GM06990 (cell line): ENCODE measurements at regions not wholly inside any gene's neighbourhood (a gene's known extent, or its start where the extent isn't known, plus 50 kb on each side); places are given as distances from the start of the nearest gene placed in this dataset.

ENCODE experiments used
- DNase-seq: peaks from one replicate; pipeline ENCODE4 v3.0.0-alpha.2; 2011; ENCODE audit not compliant: insufficient read length; ENCODE audit errors: extremely low read depth
- H3K27me3 ChIP-seq: replicated peaks from 2 replicates; pipeline ENCODE4 v1.6.0; 2011; ENCODE audit warnings: low read length; ENCODE audit not compliant: control insufficient read depth, insufficient read depth
- H3K36me3 ChIP-seq: 2 replicates; pipeline ENCODE4 v1.5.1; 2011; ENCODE audit warnings: low read length; ENCODE audit not compliant: control insufficient read depth, insufficient read depth
- H3K4me3 ChIP-seq: replicated peaks from 2 replicates; pipeline ENCODE4 v1.5.1; 2011; ENCODE audit warnings: low read depth, mild to moderate bottlenecking, control low read depth, low read length
- TF ChIP-seq, protein P1 (sequence below): IDR thresholded peaks from 2 replicates; pipeline ENCODE4 v1.5.1; 2011; ENCODE audit warnings: low read length, control low read depth, mild to moderate bottlenecking, inconsistent platforms; ENCODE audit not compliant: insufficient read depth, poor library complexity, severe bottlenecking

DNA sequence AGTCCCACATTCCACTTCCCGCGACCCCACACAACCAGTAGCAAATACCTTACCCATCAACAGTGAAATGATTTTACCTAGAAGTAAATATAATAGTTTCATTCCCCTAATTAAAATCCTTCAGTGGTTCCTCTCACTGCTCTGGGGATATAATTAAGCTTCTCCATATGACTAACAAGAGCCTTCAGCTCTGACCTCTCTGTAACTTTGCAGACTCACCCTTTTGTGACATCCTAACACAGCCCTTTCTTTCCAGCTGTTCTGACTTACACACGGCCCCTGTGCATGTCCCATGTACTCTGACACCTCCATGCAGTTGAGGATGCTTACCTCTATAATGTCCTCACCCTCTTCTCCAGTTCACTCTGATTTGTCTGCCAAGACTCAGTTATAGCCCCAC is 137.3 kb upstream of the SPAG17 start:
- TF ChIP-seq, protein P1, sequence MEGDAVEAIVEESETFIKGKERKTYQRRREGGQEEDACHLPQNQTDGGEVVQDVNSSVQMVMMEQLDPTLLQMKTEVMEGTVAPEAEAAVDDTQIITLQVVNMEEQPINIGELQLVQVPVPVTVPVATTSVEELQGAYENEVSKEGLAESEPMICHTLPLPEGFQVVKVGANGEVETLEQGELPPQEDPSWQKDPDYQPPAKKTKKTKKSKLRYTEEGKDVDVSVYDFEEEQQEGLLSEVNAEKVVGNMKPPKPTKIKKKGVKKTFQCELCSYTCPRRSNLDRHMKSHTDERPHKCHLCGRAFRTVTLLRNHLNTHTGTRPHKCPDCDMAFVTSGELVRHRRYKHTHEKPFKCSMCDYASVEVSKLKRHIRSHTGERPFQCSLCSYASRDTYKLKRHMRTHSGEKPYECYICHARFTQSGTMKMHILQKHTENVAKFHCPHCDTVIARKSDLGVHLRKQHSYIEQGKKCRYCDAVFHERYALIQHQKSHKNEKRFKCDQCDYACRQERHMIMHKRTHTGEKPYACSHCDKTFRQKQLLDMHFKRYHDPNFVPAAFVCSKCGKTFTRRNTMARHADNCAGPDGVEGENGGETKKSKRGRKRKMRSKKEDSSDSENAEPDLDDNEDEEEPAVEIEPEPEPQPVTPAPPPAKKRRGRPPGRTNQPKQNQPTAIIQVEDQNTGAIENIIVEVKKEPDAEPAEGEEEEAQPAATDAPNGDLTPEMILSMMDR, result no peak
- Histone ChIP-seq H3K27me3 (no peaks in the 10 kb centered on the region), H3K36me3 (no peaks in the 10 kb centered on the region), H3K4me3 (no peak overlapping the region)
- no peak for DNase-seq

DNA sequence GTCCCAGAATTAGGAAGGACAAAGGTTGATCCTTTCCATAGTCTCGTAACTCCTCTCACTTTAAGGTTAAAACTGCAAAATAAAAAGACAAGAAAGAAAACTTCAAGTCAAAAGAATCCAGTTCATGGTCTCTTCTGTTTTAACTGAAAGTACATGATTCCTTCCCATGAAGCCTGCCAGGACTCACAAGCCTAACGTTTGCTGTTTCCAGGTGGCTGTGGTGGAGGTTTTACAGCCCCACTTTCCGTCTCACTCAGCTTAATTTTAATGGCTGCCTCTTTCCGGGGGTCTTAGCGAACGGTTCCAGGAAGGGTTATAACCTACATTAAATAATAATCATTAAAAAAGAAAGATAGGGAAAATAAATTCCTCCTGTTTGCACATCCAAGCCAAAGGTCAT is 136.8 kb upstream of the SPAG17 start:
- TF ChIP-seq, protein P1, result no peak
- Histone ChIP-seq H3K27me3 (no peaks in the 10 kb centered on the region), H3K36me3 (no peaks in the 10 kb centered on the region), H3K4me3 (no peak overlapping the region)
- no peak for DNase-seq

DNA sequence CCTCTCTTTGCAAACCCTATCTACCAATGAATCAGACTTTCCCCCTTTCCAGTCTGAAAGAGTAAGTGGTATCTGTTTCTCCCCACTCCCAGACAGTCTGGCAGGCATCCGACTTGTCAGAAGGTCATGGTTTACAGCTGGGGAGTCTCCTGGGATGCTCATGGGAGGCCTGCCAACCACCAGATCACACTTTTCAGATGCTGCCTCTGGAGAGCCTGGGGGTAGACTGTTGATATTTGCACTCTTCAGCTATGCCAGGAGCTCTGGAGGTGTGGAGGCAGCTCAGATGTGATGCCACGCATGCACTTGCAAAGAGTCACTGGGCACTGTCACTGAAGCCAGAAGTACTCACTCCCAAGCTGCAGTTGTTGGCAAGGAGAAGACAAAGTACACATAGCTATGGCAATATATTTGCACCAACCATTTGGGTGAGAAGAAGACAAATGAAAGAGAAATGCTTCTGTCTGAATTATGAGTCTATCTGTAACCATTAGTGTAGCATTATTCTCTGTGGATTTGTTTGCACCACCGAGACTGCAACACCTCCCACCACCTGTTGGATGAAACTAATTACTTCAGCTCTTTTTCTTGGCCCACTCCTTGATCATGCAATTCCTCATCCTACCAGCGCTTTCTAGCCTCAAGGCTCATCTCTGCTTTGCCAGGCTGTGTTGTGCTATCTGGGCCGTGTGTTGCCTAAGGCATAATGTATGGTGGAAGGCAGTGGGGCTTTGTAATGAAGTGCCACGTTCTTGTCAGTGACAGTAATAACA is 133.0 kb upstream of the SPAG17 start:
- no peak for DNase-seq
- H3K4me3 ChIP-seq, result no peak overlapping the region
- H3K36me3 ChIP-seq, result no peaks in the 10 kb centered on the region
- no peaks in the 10 kb centered on the region for H3K27me3 ChIP-seq
- TF ChIP-seq, protein P1, result no peak

DNA sequence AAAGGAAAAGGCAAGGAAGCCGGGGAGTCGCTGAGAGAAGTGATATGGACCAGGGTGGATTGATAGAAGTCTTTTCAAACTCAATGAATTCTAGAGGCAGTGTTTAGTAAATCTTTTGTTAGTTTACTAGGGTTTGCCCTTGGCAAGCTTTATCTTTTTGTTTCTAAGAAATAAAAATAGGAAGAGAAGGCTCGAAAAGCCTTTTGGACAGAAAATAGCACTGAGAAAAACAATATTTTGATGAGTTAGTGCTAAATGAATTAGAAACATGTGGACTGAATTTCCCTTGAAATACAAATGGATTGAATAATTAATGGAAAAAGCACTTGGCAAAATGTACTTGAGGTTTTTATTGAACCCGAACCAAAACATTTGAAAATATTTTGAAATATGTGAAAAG is 121.8 kb upstream of the SPAG17 start:
- TF ChIP-seq, protein P1, result no peak
- H3K4me3 ChIP-seq, result no peak overlapping the region
- H3K36me3 ChIP-seq, result no peaks in the 10 kb centered on the region
- no peaks in the 10 kb centered on the region for H3K27me3 ChIP-seq
- no peak for DNase-seq

DNA sequence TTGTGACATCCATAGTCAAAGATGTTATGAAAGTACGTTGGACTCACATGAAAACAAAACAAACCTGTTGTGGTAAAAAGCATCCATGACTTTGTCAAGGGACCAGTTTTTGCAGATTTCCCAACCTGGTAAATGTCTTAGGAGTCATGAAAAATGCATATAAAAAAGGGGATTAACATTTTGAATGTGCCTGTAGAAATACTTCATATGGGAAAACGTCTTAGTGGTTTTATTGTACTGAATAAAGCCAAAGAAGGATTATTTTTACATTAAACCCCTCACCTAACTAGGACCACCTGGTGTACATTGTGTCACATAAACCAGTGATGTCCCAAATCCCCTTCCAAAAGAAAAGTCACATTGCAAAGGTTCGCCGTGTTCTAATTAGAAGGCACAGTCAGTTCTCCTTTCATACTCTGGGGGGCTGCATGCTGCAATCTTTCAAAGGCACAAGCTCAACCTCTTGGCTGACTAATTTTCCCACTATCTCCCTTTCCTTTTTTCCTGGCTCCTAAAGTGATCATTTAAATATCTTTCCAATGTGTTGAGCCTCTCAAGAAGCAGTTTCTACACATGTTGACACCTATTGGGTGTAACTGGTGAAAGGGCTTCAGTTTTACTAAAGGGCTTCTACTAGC is 119.8 kb upstream of the SPAG17 start:
- no peak overlapping the region for H3K4me3 ChIP-seq
- H3K36me3 ChIP-seq, result no peaks in the 10 kb centered on the region
- no peak for DNase-seq
- TF ChIP-seq, protein P1, result peak; percentile 41
- H3K27me3 ChIP-seq, result no peaks in the 10 kb centered on the region

DNA sequence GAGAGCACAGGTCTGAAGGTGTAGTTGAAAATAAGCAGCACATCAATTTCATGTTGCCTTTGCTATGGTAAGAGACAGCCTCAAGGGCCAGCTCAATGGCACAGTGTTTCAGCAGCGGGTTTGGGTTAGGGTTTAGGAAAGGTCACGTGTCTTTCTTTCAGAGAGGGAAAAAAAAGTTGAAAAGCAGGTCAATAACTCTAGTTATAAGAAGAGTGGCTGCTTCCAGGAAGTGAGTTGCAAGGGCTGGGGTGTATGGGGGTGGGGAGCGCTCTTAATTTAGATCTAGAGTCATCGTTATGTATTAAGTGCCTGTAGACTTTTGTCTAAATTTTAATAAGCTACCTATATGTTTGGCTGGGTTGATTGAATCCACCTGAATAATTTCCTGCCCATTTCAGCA is 118.5 kb upstream of the SPAG17 start:
- TF ChIP-seq, protein P1, result no peak
- Histone ChIP-seq H3K36me3 (no peaks in the 10 kb centered on the region), H3K27me3 (no peaks in the 10 kb centered on the region), H3K4me3 (no peak overlapping the region)
- DNase-seq, result no peak
